GM12873 (cell line): ENCODE measurements at regions not wholly inside any gene's neighbourhood (a gene's known extent, or its start where the extent isn't known, plus 50 kb on each side); places are given as distances from the start of the nearest gene placed in this dataset.

Experiments
- TF ChIP-seq, protein P1 (sequence below): IDR thresholded peaks from 2 replicates; pipeline ENCODE4 v1.5.1; 2012; ENCODE audit warnings: low read depth, mild to moderate bottlenecking, moderate library complexity, low read length, control low read depth; ENCODE audit not compliant: insufficient read depth; ENCODE audit errors: missing control alignments

DNA sequence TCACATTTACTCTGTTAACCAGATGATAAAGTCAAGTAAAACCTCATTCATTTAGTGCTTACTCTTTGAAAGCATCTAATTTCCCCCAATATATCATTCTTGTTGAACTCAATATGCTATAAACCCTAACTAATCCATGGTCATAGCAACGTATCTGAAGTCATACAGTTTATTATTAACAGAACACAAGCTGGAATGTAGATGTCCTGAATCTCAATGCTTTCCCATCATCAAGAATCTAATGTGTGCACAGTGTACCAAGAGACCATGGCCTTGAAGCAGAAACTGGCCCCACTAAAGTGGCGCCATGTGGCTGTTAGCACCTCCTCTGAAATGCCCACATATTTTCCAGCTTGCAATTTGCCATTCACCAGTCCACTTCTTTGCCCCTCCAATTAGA, 245.8 kb downstream of the SOX9 start:
- TF ChIP-seq, protein P1, sequence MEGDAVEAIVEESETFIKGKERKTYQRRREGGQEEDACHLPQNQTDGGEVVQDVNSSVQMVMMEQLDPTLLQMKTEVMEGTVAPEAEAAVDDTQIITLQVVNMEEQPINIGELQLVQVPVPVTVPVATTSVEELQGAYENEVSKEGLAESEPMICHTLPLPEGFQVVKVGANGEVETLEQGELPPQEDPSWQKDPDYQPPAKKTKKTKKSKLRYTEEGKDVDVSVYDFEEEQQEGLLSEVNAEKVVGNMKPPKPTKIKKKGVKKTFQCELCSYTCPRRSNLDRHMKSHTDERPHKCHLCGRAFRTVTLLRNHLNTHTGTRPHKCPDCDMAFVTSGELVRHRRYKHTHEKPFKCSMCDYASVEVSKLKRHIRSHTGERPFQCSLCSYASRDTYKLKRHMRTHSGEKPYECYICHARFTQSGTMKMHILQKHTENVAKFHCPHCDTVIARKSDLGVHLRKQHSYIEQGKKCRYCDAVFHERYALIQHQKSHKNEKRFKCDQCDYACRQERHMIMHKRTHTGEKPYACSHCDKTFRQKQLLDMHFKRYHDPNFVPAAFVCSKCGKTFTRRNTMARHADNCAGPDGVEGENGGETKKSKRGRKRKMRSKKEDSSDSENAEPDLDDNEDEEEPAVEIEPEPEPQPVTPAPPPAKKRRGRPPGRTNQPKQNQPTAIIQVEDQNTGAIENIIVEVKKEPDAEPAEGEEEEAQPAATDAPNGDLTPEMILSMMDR: no peak

DNA sequence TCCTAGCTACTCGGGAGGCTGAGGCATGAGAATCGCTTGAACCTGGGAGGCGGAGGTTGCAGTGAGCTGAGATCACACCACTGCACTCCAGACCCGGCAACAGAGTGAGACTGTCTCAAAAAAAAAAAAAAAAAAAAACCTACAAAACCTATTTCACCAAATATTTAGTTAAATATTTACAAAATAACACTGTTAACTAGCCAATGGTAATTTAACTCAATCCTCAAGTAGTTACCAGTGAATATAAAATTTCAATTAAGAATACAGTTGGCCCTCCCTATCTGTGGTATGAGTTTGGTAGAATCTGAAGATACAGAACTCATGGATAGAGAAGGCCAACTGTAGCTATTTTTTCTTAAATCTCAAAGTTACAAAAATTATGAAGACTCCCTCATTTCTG, 247.4 kb downstream of the SOX9 start:
- TF ChIP-seq, protein P1: no peak

DNA sequence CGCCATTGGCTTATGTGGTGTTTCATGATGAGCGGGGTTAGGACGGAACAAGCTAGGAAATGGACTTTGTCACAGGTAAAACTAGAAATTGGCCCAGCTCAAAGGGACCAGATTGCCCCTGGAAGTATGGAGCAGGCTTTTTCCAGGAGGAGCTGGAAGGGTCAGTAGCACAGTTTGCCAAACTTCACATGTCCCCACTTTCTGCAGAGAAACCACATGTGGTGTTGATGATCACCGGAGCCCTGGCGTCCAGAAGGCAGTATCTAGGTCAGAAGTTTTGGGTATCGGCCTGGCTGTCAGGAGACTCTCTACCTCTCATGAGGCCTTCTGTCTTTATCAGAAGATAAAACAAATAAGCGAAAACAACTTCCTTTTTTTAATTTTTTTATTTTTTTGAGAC, 248.5 kb downstream of the SOX9 start:
- TF ChIP-seq, protein P1: no peak

DNA sequence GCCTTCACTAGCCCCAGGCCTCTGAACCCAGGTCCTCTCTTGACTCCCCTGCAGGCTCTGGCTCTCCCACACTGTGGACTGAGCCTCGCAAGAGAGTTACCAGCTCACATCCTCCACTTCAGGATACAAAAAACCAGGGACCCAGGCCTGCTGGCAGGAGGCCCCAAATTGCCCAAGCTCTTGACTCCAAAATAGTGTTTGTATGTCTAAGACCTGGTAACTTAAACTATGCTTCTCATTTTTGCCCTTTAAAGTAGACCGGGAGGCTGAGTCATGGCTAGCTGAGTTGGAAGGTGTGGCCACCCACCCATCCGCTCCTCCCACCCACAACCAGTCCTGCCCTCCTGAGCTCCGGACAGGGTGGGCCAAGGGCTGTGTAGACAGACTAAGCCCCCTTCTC, 250.0 kb downstream of the SOX9 start:
- TF ChIP-seq, protein P1: no peak

DNA sequence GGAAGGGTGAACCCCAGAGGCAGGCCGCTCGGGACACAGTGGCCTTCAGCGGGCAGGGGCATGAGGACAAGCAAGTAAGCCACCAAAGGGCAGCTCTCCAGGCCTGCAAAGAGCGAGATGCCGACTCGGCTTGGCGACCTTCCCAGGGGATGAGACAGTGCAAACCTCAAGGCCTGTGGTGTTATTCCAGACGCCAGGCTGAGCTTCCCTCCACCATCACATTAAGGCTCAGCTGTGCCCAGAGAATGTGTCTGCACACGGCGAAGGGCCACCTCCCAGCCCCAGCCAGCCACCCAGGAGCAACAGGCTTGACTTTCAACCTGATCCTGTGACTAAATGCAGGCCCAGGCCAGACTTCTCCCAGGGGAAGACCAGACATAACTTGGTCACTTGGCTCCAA, 251.4 kb downstream of the SOX9 start:
- TF ChIP-seq, protein P1: no peak

DNA sequence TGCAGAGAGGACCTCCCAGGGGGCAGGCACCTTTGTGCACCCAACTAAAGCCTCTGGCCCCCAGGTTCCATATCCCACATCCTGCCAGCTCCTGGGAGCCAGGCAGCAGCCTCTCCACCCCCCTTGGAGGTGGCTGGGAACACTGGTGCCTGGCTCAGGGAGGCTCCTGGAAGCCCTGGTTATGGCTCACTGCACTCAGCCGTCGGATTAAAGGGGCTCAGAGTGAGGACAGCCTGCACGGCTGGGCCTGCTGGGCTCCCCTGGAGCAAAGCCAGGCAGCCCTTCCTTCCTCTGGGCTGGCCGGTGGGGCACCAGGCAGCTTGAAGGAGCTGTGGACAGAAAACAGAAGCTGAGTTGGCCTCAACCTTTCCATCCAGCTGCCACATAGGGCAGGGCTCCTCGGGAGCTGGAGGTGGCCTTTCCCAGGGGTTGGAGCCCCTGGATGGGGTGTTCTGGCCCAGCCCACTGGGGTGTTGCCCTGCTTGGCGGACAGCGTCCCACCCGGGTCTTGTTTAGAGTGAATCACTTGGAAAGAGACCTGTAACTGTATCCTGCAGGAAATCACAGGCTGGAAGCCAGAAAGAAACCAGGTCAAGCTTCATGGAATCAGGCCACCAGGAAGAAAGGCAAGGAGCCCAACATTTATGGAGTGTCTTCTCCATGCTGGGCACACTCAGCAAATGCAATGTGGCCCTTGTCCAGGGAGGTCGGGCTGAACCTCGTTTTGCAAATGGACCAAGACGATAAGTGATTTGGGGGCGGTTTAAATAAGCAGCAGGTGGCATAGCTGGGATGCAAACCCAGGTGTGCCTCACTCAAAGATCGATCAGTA, 253.3 kb downstream of the SOX9 start:
- TF ChIP-seq, protein P1: no peak

DNA sequence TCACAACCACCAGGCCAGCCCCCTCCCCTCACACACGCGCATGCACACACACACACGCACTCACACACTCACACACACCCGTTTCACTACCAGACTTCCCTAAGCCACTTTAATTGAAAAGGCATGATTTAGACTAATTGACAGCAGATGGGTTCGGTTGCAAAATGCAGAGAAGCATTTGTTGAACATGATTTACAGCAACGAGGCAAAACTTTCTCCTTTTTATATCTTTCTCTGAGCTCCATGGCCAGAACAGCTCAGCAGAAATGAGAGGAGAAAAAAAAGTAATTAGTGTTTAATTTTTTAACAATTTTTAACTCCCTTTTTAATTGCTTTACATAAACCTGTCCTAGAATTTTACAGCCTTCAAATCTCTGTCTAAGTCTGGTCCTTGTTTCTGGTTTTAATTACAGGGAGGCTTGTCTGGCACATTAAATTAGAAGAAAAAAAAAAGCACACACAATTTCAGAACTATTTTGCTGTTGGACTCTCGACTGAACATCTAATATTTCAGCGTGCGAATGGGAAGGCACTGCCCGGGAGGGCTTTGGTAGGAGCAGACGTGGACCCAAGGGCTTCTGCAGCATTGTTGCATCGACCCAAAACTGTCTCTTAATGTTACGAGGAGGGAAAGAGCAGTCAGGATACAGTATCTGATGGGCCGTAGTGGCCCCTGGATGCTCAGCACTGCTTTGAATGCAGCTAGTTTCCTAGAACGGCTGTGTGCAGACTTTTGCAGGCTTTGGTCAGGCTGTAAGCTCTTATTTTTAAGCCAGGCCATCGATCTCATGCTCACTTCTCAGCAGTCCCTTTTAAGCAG, 255.9 kb downstream of the SOX9 start:
- TF ChIP-seq, protein P1: no peak
